Epithelial cell of esophagus (primary cell): ENCODE measurements at regions not wholly inside any gene's neighbourhood (a gene's known extent, or its start where the extent isn't known, plus 50 kb on each side); places are given as distances from the start of the nearest gene placed in this dataset.

ENCODE experiments used
- DNase-seq: peaks from one replicate; pipeline ENCODE4 v3.0.0; 2010; ENCODE audit warnings: low read depth
- H3K4me3 ChIP-seq: 2 replicates; pipeline ENCODE4 v1.5.1; 2011; ENCODE audit warnings: mild to moderate bottlenecking, low read length, control low read depth
- CTCF ChIP-seq: IDR thresholded peaks from 2 replicates; pipeline ENCODE4 v1.5.1; 2011; ENCODE audit warnings: low read depth, mild to moderate bottlenecking, low read length, control low read depth, inconsistent platforms; ENCODE audit not compliant: insufficient read depth; ENCODE audit errors: missing control alignments

GRCh38 chr15:72888211-72888610 lies 104.7 kb upstream of the ADPGK start:
- DNase-seq, result no peak
- no peak overlapping the region for H3K4me3 ChIP-seq
- no peak for TF ChIP-seq CTCF

- no peak overlapping the region for H3K4me3 ChIP-seq
- TF ChIP-seq CTCF, result no peak
- no peak for DNase-seq
Observed at GRCh38 chr15:72887376-72887775, 103.8 kb upstream of the ADPGK start.

DNA sequence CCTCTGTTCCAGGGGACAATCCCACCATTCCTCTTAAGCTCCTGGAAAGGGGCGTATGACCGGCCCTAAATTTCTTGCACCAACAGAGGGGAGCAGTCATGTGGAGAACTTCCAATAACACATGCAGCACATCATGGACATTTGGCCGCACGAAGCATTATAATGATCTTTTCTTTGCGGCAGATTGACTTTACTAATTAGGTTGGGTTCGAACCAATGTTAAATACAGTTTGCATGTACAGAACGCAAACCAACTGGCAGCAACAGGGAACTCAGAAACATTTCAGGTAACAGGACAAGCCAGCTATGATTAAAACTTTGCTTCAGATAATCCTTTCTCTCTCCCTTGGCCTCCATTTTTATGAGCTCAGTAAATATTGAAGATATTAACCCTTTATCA lies 100.8 kb upstream of the ADPGK start:
- DNase-seq, result no peak
- TF ChIP-seq CTCF, result no peak
- H3K4me3 ChIP-seq, result no peak overlapping the region

DNA sequence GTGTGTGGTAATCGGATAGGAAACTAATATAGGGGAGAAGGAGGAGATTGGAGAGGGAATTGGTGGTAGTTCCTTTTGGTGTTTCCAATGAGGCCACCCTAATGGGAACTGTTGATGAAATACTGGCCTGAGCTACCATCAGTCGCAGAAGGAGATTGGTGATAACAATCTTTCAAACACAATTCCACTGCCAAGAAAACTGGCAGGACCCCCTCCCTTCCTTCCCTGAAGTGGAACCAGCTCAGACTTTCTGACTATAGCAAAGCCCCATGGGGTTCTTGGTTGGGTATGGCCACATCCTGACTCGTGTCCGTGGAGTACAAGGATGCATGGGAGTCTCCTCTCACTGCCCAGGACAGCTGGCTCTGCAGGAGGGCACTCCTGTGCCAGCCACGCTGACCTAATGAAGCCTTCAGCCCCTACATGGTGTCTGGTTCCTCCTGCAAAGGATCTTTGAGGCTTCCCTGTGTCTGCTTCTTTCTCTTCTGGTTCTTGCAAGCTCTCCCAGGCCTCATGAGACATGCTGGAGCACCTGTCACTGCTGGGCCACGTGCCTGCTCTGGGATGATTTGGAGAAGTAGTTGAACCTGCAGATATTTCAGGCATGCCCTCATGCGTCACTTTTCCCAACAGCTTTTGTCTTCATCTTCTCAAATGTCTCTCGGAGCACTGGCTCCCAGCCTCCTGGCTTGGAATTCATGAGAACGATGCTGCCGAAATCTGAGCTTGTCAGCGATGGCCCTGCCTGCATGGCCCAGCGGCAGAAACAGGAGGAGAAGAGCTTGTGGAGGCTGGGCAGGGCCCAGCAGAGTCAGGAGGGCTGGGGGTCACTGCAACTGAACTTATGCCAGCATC lies 90.0 kb upstream of the ADPGK start:
- TF ChIP-seq CTCF, result no peak
- no peak for DNase-seq
- H3K4me3 ChIP-seq, result no peak overlapping the region

- no peak for DNase-seq
- no peak for TF ChIP-seq CTCF
- H3K4me3 ChIP-seq, result no peak overlapping the region
Observed at GRCh38 chr15:72872066-72872845, 88.7 kb upstream of the ADPGK start.

DNA sequence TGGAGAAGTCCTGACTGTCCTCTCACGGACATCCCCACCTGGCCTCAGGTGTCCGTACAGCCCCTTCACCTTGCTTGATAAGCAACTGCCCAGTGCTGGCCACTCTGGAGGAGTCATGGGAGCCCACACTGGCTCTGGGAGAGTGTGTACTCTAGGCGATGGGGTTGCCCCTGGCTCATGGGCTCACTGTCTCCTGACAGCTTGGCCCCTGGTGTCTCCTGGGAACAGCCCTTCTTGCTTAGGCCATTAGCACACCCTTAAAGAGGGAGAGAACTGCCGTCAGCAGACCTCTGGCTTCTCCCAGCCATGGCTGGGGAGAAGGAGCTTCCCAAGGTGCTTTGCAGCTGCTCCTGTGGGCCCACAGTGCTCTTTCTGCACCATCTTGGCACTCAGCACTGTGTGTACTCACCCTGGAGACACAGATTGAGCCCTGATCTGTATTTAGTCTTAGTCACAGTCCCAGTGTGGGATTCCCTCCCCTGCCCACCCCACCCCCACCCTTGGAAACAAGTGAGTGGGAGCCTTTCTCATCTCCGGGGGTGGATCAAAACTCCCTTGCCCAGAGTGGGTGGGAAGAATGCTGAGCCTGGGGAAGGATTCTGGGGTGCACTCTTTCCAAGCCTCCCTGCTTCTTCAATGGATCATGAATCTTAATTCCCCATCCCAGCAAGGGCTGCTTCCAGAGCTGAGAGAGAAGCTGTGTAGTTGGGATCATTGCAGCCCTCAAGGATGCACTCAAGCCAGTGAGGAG lies 83.5 kb upstream of the ADPGK start:
- no peak for DNase-seq
- no peak overlapping the region for H3K4me3 ChIP-seq
- TF ChIP-seq CTCF, result no peak
